ENCODE measurements at regions not wholly inside any gene's neighbourhood (a gene's known extent, or its start where the extent isn't known, plus 50 kb on each side); places are given as distances from the start of the nearest gene placed in this dataset.

DNA sequence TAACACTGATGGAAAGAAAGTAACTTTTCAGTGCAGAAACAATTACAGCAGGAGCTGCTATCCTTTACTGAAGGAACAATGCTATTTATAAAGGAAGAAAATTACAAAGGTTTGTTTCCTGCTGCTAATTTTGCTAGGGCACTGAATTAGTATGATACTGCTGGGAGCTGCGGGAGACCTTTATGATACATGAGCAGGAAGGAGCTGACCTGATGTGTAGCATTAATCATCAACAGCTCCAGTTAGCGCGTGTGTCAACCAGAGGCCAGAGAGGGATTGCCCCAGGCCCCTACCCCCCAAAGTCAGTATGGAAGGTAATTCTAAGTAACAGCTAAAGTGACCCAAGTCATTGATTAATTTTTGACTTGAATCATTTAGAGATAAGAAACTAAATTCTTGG is 728.9 kb downstream of the PCDH18 start:
- 62% methylated on average over 3 of the region's 3 CpGs for WGBS (ENCODE audit: missing lambda C conversion rate)
- Histone ChIP-seq H3K4me1 (no peaks in the 10 kb centered on the region), H3K4me3 (no peak overlapping the region), H3K4me2 (no peak overlapping the region), H3K9me3 (no peaks in the 10 kb centered on the region), H3K27ac (no peak overlapping the region)
- ChIA-PET CTCF (no interaction called here), POLR2A (no interaction called here)
- TF ChIP-seq, protein P1, sequence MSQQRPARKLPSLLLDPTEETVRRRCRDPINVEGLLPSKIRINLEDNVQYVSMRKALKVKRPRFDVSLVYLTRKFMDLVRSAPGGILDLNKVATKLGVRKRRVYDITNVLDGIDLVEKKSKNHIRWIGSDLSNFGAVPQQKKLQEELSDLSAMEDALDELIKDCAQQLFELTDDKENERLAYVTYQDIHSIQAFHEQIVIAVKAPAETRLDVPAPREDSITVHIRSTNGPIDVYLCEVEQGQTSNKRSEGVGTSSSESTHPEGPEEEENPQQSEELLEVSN (IDR thresholded peaks at IDR 0.05; ENCODE audit: borderline replicate concordance, low read depth), result no peak
- TF ChIP-seq ZSCAN20 (CRISPR knock-in tag; IDR thresholded peaks at IDR 0.05) (no peak), ESRRA (IDR thresholded peaks at IDR 0.05; ENCODE audit: borderline replicate concordance, low read length) (no peak), FOXS1 (CRISPR knock-in tag; IDR thresholded peaks at IDR 0.05) (no peak), CHD2 (IDR thresholded peaks at IDR 0.05; ENCODE audit: low read length, partially characterized antibody) (no peak), HOXA7 (CRISPR knock-in tag; IDR thresholded peaks at IDR 0.05) (no peak), NR3C1 (IDR thresholded peaks at IDR 0.05) (no peak), SREBF2 (IDR thresholded peaks at IDR 0.05) (no peak), BHLHE40 (IDR thresholded peaks at IDR 0.05; ENCODE audit: low read depth, low read length) (no peak), RCOR1 (IDR thresholded peaks at IDR 0.05; ENCODE audit: low read depth, low read length) (no peak)
- TF ChIP-seq, protein P2, sequence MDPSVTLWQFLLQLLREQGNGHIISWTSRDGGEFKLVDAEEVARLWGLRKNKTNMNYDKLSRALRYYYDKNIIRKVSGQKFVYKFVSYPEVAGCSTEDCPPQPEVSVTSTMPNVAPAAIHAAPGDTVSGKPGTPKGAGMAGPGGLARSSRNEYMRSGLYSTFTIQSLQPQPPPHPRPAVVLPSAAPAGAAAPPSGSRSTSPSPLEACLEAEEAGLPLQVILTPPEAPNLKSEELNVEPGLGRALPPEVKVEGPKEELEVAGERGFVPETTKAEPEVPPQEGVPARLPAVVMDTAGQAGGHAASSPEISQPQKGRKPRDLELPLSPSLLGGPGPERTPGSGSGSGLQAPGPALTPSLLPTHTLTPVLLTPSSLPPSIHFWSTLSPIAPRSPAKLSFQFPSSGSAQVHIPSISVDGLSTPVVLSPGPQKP (IDR thresholded peaks at IDR 0.05; ENCODE audit: low read depth, low read length), result no peak
- ATAC-seq (no peak), DNase-seq (ENCODE audit: low read depth in 1 of 2, low spot score in 1 of 2) (no peak), FAIRE-seq (no peak)

DNA sequence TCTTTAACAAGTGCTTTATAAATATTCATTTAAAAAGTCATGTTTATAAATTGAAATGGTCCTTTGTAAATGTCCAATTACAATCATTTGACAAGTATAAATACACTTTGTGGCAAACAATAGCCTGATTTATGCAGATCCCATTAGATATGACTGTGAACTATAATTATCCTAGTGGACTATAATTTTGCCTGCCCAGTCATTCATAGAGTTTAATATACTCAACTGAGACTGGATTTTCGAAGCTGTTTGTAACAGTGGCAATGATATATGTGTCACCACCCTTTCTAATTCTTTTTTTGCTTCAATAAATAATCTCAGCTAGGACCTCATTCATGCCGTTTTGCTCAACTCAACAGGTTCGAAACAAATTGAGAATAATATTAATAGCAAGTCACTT is 732.0 kb downstream of the PCDH18 start:
- Histone ChIP-seq H3K4me3 (no peak overlapping the region), H3K27ac (no peak overlapping the region), H3K9me3 (no peaks in the 10 kb centered on the region), H3K4me2 (no peak overlapping the region), H3K4me1 (no peaks in the 10 kb centered on the region)
- ATAC-seq, result no peak
- DNase-seq (ENCODE audit: low read depth in 1 of 2, low spot score in 1 of 2), result no peak
- FAIRE-seq, result no peak
- TF ChIP-seq JUN (IDR thresholded peaks at IDR 0.05), result no peak
- TF ChIP-seq BHLHE40 (IDR thresholded peaks at IDR 0.05; ENCODE audit: low read depth, low read length), result no peak
- TF ChIP-seq ZNF302 (CRISPR knock-in tag; IDR thresholded peaks at IDR 0.05), result no peak
- no peak for TF ChIP-seq JUNB (IDR thresholded peaks at IDR 0.05)
- TF ChIP-seq, protein P3, sequence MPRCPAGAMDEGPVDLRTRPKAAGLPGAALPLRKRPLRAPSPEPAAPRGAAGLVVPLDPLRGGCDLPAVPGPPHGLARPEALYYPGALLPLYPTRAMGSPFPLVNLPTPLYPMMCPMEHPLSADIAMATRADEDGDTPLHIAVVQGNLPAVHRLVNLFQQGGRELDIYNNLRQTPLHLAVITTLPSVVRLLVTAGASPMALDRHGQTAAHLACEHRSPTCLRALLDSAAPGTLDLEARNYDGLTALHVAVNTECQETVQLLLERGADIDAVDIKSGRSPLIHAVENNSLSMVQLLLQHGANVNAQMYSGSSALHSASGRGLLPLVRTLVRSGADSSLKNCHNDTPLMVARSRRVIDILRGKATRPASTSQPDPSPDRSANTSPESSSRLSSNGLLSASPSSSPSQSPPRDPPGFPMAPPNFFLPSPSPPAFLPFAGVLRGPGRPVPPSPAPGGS (IDR thresholded peaks at IDR 0.05), result no peak
- no peak for TF ChIP-seq ESRRA (IDR thresholded peaks at IDR 0.05; ENCODE audit: borderline replicate concordance, low read length)
- no peak for TF ChIP-seq TP53 (CRISPR knock-in tag; IDR thresholded peaks at IDR 0.05)
- TF ChIP-seq CBX2 (IDR thresholded peaks at IDR 0.05; ENCODE audit: borderline replicate concordance, low read depth), result no peak
- TF ChIP-seq, protein P4, sequence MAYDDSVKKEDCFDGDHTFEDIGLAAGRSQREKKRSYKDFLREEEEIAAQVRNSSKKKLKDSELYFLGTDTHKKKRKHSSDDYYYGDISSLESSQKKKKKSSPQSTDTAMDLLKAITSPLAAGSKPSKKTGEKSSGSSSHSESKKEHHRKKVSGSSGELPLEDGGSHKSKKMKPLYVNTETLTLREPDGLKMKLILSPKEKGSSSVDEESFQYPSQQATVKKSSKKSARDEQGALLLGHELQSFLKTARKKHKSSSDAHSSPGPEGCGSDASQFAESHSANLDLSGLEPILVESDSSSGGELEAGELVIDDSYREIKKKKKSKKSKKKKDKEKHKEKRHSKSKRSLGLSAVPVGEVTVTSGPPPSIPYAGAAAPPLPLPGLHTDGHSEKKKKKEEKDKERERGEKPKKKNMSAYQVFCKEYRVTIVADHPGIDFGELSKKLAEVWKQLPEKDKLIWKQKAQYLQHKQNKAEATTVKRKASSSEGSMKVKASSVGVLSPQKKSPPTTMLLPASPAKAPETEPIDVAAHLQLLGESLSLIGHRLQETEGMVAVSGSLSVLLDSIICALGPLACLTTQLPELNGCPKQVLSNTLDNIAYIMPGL (CRISPR knock-in tag; IDR thresholded peaks at IDR 0.05; ENCODE audit: borderline replicate concordance), result no peak
- no peak for TF ChIP-seq EHMT2 (IDR thresholded peaks at IDR 0.05; ENCODE audit: low read depth)
- no peak for TF ChIP-seq CHD4 (IDR thresholded peaks at IDR 0.05; ENCODE audit: borderline replicate concordance)
- TF ChIP-seq MAFK (IDR thresholded peaks at IDR 0.05; ENCODE audit: partially characterized antibody), result no peak
- no peak for TF ChIP-seq EHF (CRISPR knock-in tag; IDR thresholded peaks at IDR 0.05)
- no peak for TF ChIP-seq POLR2AphosphoS2 (conservative IDR thresholded peaks at IDR 0.05; ENCODE audit: low read length)
- TF ChIP-seq, protein P2 (IDR thresholded peaks at IDR 0.05; ENCODE audit: low read depth, low read length), result no peak
- TF ChIP-seq KDM5A (IDR thresholded peaks at IDR 0.05), result no peak
- no peak for TF ChIP-seq NPAS2 (CRISPR knock-in tag; IDR thresholded peaks at IDR 0.05; ENCODE audit: borderline replicate concordance)
- no peak for TF ChIP-seq RAD21 (conservative IDR thresholded peaks at IDR 0.05 in 1 of 2, IDR thresholded peaks at IDR 0.05 in 1 of 2)
- no peak for TF ChIP-seq HOXA7 (CRISPR knock-in tag; IDR thresholded peaks at IDR 0.05)
- POLR2A ChIA-PET, result no interaction called here
- 44% methylated on average over 3 of the region's 3 CpGs for WGBS (ENCODE audit: missing lambda C conversion rate)
- CTCF ChIA-PET, result no interaction called here

Data from A549 (cell line).